Activated CD8-positive, alpha-beta T cell treated with anti-CD3 and anti-CD28 coated beads for 36 hours (primary cell): ENCODE measurements at regions not wholly inside any gene's neighbourhood (a gene's known extent, or its start where the extent isn't known, plus 50 kb on each side); places are given as distances from the start of the nearest gene placed in this dataset.

Experiments
- ATAC-seq: fragments of 200-7000 bp; cut with Tn5 transposase; one replicate; pipeline ENCODE4 v1.10.0; 2021; ENCODE audit warnings: mild to moderate bottlenecking, moderate library complexity
- CTCF ChIA-PET: fragments of 350-600 bp; sonication (Branson Sonifier 250); formaldehyde crosslinking; loops from one replicate; lab custom pipeline; 2021; ENCODE audit warnings: antibody characterized with exemption; lab: Charles Lee
- POLR2A ChIA-PET: fragments of 350-600 bp; sonication (Branson Sonifier 250); formaldehyde crosslinking; loops from one replicate; lab custom pipeline; 2021; ENCODE audit warnings: antibody characterized with exemption; lab: Charles Lee
- DNase-seq: peaks from one replicate; pipeline ENCODE4 v3.0.0-alpha.2; 2020
- H3K27ac Mint-ChIP-seq: one replicate; pipeline ENCODE4 v1.8.0; 2021; ENCODE audit warnings: mild to moderate bottlenecking, mixed read lengths
- H3K27me3 Mint-ChIP-seq: one replicate; pipeline ENCODE4 v1.8.0; 2021; ENCODE audit warnings: mixed read lengths
- H3K36me3 Mint-ChIP-seq: one replicate; pipeline ENCODE4 v1.8.0; 2021; ENCODE audit warnings: low read depth, mixed read lengths
- H3K4me1 Mint-ChIP-seq: one replicate; pipeline ENCODE4 v1.8.0; 2021; ENCODE audit warnings: low read depth, mixed read lengths
- H3K4me3 Mint-ChIP-seq: one replicate; pipeline ENCODE4 v1.8.0; 2021; ENCODE audit warnings: mild to moderate bottlenecking, moderate library complexity, mixed read lengths
- H3K9me3 Mint-ChIP-seq: one replicate; pipeline ENCODE4 v1.8.0; 2021; ENCODE audit warnings: mixed read lengths
- CTCF ChIP-seq: fragments of 200-600 bp; IDR thresholded peaks from one replicate; pipeline ENCODE4 v1.8.0; 2022; ENCODE audit warnings: antibody characterized with exemption, mild to moderate bottlenecking
- intact Hi-C: fragments of 100-400 bp; cut with micrococcal nuclease; formaldehyde crosslinking; loops from one replicate; pipeline ENCODE4 v1.10.0; 2022

GRCh38 chr7:120169996-120170783, 102.8 kb upstream of the KCND2 start:
- Mint-ChIP-seq H3K4me1 (no peaks in the 10 kb centered on the region), H3K9me3 (no peaks in the 10 kb centered on the region), H3K4me3 (no peak overlapping the region), H3K27ac (no peak overlapping the region), H3K36me3 (no peaks in the 10 kb centered on the region), H3K27me3 (no peaks in the 10 kb centered on the region)
- intact Hi-C loops = no loop called here
- CTCF ChIA-PET = no interaction called here
- no peak for DNase-seq
- TF ChIP-seq CTCF = no peak
- POLR2A ChIA-PET = no interaction called here
- ATAC-seq = no peak

- Mint-ChIP-seq H3K36me3 (no peaks in the 10 kb centered on the region), H3K9me3 (no peaks in the 10 kb centered on the region), H3K4me3 (no peak overlapping the region), H3K27ac (no peak overlapping the region), H3K27me3 (no peaks in the 10 kb centered on the region), H3K4me1 (no peaks in the 10 kb centered on the region)
- ATAC-seq (no peak), DNase-seq (no peak)
- POLR2A ChIA-PET = no interaction called here
- CTCF ChIA-PET = no interaction called here
- intact Hi-C loops = no loop called here
- no peak for TF ChIP-seq CTCF
These were observed 102.1 kb upstream of the KCND2 start for GRCh38 chr7:120170834-120171233.

- no peak for DNase-seq
- H3K36me3 Mint-ChIP-seq = no peaks in the 10 kb centered on the region
These were observed 101.6 kb upstream of the KCND2 start for GRCh38 chr7:120171406-120171805.

GRCh38 chr7:120180221-120180620, 92.8 kb upstream of the KCND2 start:
- DNase-seq (no peak), ATAC-seq (no peak)
- no peaks in the 10 kb centered on the region for H3K36me3 Mint-ChIP-seq
- intact Hi-C loops = no loop called here
- CTCF ChIA-PET = no interaction called here
- no peak overlapping the region for H3K4me3 Mint-ChIP-seq
- no peak overlapping the region for H3K27ac Mint-ChIP-seq
- H3K4me1 Mint-ChIP-seq = no peaks in the 10 kb centered on the region
- no peaks in the 10 kb centered on the region for H3K27me3 Mint-ChIP-seq
- TF ChIP-seq CTCF = no peak
- POLR2A ChIA-PET = no interaction called here
- peaks cover 5% of the 10 kb centered on the region for H3K9me3 Mint-ChIP-seq

More at GRCh38 chr7:120171406-120171805, 101.6 kb upstream of the KCND2 start:
- no peak for TF ChIP-seq CTCF
- H3K4me1 Mint-ChIP-seq = no peaks in the 10 kb centered on the region
- H3K27me3 Mint-ChIP-seq = no peaks in the 10 kb centered on the region
- no peak overlapping the region for H3K27ac Mint-ChIP-seq
- H3K9me3 Mint-ChIP-seq = no peaks in the 10 kb centered on the region
- no peak for ATAC-seq
- H3K4me3 Mint-ChIP-seq = no peak overlapping the region
- intact Hi-C loops = no loop called here
- ChIA-PET POLR2A (no interaction called here), CTCF (no interaction called here)

- DNase-seq (no peak), ATAC-seq (no peak)
- Mint-ChIP-seq H3K4me3 (no peak overlapping the region), H3K27me3 (no peaks in the 10 kb centered on the region), H3K27ac (no peak overlapping the region), H3K9me3 (peaks cover 5% of the 10 kb centered on the region), H3K4me1 (no peaks in the 10 kb centered on the region), H3K36me3 (no peaks in the 10 kb centered on the region)
- POLR2A ChIA-PET = no interaction called here
- intact Hi-C loops = no loop called here
- CTCF ChIA-PET = no interaction called here
- no peak for TF ChIP-seq CTCF
These were observed 91.5 kb upstream of the KCND2 start for GRCh38 chr7:120181499-120181898.
